AG04450 (cell line): ENCODE measurements at regions not wholly inside any gene's neighbourhood (a gene's known extent, or its start where the extent isn't known, plus 50 kb on each side); places are given as distances from the start of the nearest gene placed in this dataset.
"Not testable (repeated sequence)": the region's sequence is repeated elsewhere in the genome, so short reads cannot be mapped to it uniquely, and the experiment has no call there.

Source experiments
- CTCF ChIA-PET: fragments of 300-600, 350-600 bp; formaldehyde crosslinking; extraction: SDS; loops from one replicate; lab custom pipeline; 2022; ENCODE audit warnings: antibody characterized with exemption, inconsistent platforms; lab: Charles Lee
- POLR2A ChIA-PET: fragments of 350-600 bp; formaldehyde crosslinking; extraction: SDS; loops from one replicate; lab custom pipeline; 2021; ENCODE audit warnings: antibody characterized with exemption, inconsistent platforms; lab: Yijun Ruan, JAX
- DNase-seq: peaks from one replicate; pipeline ENCODE4 v3.0.0-alpha.2; 2011; ENCODE audit warnings: low read depth, low spot score
- H3K27ac ChIP-seq: one replicate; pipeline ENCODE4 v1.5.1; 2012; ENCODE audit warnings: low read depth, low read length, control low read depth
- H3K27me3 ChIP-seq: one replicate; pipeline ENCODE4 v1.6.0; 2012; ENCODE audit warnings: low read length; ENCODE audit not compliant: control insufficient read depth, insufficient read depth
- H3K4me3 ChIP-seq: 2 replicates; pipeline ENCODE4 v1.5.1; 2011; ENCODE audit warnings: mild to moderate bottlenecking, low read depth, low read length, control low read depth
- H3K9me3 ChIP-seq: 2 replicates; pipeline ENCODE4 v1.5.1; 2012; ENCODE audit warnings: low read length; ENCODE audit not compliant: control insufficient read depth, insufficient read depth
- TF ChIP-seq, protein P1 (sequence below): IDR thresholded peaks from 2 replicates; pipeline ENCODE4 v1.5.1; 2011; ENCODE audit warnings: low read depth, low read length, control low read depth, inconsistent platforms

GRCh38 chr5:178063277-178063676 lies 50.1 kb upstream of the N4BP3 start:
- H3K27ac ChIP-seq: no peak overlapping the region
- ChIA-PET POLR2A (no interaction called here), CTCF (interaction anchor here (1.2 to 1.3 kb wide), 2 partner anchors 11 to 117 kb away, joined by 4 to 8 read pairs; no protein-coding TSS in a partner anchor)
- TF ChIP-seq, protein P1, sequence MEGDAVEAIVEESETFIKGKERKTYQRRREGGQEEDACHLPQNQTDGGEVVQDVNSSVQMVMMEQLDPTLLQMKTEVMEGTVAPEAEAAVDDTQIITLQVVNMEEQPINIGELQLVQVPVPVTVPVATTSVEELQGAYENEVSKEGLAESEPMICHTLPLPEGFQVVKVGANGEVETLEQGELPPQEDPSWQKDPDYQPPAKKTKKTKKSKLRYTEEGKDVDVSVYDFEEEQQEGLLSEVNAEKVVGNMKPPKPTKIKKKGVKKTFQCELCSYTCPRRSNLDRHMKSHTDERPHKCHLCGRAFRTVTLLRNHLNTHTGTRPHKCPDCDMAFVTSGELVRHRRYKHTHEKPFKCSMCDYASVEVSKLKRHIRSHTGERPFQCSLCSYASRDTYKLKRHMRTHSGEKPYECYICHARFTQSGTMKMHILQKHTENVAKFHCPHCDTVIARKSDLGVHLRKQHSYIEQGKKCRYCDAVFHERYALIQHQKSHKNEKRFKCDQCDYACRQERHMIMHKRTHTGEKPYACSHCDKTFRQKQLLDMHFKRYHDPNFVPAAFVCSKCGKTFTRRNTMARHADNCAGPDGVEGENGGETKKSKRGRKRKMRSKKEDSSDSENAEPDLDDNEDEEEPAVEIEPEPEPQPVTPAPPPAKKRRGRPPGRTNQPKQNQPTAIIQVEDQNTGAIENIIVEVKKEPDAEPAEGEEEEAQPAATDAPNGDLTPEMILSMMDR: no peak
- H3K4me3 ChIP-seq: no peak overlapping the region
- no peaks in the 10 kb centered on the region for H3K9me3 ChIP-seq
- DNase-seq: no peak
- H3K27me3 ChIP-seq: peaks cover 16% of the 10 kb centered on the region

DNA sequence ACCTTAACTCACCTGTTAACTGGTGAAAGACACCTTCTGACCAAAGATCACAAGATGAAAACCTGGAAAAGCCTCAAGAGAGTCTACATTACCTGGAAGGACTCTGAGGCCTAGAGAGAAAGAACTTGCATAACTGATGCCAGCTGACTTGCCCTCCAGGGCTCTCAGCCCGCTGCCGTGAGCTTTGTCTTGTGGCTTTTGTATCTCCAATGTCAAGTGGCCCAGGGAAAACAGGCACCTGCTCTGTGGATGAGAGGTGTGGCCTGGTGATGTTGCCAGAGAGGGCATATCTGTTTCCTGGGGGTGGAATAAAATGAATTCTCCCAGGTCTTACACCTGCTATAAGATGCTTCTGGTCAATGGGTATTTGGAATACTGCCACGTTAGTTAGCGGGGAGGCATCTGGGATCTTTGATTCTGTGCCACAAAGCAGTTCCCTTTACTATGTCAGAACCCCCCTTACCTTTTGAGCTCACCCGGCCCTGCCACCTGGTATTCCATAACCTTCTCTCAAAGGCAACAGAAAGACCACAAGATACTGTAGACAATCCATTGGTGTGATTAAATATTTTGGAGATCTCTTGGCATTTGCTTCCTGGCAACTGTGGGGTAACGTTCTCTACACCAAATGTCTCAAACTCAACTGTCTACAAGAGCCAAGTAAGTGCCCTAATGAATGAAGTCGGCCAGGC lies 54.9 kb upstream of the N4BP3 start:
- CTCF ChIA-PET: interaction anchor here (0.5 kb wide), 1 partner anchor 17 kb away, joined by 3 read pairs; no protein-coding TSS in a partner anchor
- Histone ChIP-seq H3K9me3 (peaks cover 3% of the 10 kb centered on the region; the same call in 1 of the 2 replicates), H3K27me3 (peaks cover 15% of the 10 kb centered on the region), H3K4me3 (no peak overlapping the region), H3K27ac (no peak overlapping the region)
- POLR2A ChIA-PET: no interaction called here
- no peak for DNase-seq
- TF ChIP-seq, protein P1: no peak

- Histone ChIP-seq H3K9me3 (peaks cover 3% of the 10 kb centered on the region; the same call in 1 of the 2 replicates), H3K27me3 (peaks cover 15% of the 10 kb centered on the region), H3K4me3 (no peak overlapping the region), H3K27ac (no peak overlapping the region)
- no peak for DNase-seq
- ChIA-PET POLR2A (no interaction called here), CTCF (interaction anchor here (0.5 kb wide), 1 partner anchor 18 kb away, joined by 3 read pairs; no protein-coding TSS in a partner anchor)
- TF ChIP-seq, protein P1: no peak
Observed at GRCh38 chr5:178057839-178058238, 55.5 kb upstream of the N4BP3 start.

DNA sequence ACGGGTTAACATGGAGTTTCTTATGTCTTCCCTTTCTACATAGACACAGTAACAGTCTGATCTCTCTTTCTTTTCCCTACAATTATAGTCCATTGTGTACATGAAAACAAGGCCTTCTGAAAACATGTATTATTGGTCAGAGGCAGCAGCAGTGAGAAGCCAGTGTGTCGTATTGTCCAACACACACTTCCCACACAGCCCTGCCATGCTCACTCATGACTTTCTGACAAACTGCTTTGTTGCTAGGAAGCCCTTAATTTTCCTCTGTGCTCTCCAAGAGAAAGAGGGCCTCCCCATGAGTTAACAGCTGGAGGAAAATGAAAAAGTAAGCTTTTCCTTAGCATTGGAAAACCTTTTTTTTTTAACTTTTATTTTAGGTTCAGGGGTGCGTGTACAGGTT lies 56.4 kb upstream of the N4BP3 start:
- H3K9me3 ChIP-seq: peaks cover 3% of the 10 kb centered on the region; the same call in 1 of the 2 replicates
- H3K27ac ChIP-seq: no peak overlapping the region
- no peak for DNase-seq
- H3K27me3 ChIP-seq: peaks cover 12% of the 10 kb centered on the region
- no peak overlapping the region for H3K4me3 ChIP-seq
- ChIA-PET POLR2A (no interaction called here), CTCF (no interaction called here)
- TF ChIP-seq, protein P1: no peak

DNA sequence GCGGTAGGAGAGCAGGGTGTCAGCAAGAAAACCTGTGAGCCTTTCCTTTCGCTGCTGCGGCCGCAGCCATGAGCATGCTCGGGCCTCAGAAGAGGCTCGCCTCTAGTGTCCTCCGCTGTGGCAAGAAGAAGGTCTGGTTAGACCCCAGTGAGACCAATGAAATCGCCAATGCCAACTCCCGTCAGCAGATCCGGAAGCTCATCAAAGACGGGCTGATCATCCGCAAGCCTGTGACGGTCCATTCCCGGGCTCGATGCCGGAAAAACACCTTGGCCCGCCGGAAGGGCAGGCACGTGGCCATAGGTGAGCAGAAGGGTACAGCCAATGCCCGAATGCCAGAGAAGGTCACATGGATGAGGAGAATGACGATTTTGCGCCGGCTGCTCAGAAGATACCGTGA lies 57.8 kb upstream of the N4BP3 start:
- POLR2A ChIA-PET, H3K27me3 ChIP-seq, CTCF ChIA-PET, H3K9me3 ChIP-seq, DNase-seq, H3K4me3 ChIP-seq, H3K27ac ChIP-seq: not testable (repeated sequence)

DNA sequence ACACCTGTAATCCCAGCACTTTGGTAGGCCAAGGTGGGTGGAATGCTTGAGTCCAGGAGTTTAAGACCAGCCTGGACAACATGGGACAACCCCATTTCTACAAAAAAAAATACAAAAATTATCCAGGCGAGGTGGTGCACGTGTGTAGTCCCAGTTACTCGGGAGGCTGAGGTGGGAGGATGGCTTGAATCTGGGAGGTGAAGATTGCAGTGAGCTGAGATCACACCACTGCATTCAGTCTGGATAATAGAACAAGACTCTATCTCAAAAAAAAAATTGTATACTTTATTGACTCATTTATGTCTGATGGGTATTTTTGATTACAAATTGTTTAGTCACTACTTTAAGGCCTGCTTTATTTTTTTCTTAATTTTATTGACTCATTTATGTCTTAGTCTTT lies 56.0 kb upstream of the PROP1 start:
- H3K27ac ChIP-seq, POLR2A ChIA-PET, DNase-seq, H3K9me3 ChIP-seq, H3K27me3 ChIP-seq, H3K4me3 ChIP-seq, CTCF ChIA-PET: not testable (repeated sequence)

DNA sequence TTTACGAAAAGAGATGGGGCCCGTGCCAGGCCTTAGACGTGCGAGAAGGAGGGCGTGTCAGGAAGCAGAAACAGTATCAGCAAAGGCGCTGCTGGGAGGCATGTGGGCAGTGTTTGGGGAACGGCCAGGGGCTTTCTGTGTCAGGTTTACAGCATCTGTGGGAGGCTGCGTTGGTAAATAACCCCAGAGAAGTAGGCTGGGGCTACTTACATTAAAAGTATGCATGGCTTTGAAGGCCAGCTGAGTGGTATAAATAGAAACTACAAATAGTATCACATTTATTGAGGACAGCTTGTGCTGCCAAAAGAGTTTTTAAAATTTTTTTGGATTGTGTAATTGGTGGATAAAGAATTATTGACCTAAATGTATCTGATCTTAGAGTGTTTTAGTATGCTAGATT lies 54.8 kb upstream of the PROP1 start:
- not testable (repeated sequence) for H3K27me3 ChIP-seq, H3K9me3 ChIP-seq

DNA sequence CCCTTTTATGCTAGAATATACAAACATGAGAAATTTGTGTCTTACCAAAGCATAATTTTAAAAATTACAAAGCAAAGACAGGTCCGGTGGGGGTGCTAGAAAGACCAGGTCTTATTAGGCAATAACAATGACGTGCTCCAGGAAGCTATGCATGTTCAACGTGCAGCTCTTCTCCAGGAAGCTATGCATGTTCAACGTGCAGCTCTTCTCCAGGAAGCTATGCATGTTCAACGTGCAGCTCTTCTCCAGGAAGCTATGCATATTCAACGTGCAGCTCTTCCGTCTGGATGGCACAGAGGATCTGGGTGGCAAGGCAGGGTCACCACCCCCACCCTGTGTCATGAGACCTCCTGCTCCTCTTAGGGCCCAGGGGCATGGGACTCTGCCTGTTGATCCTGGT lies 51.9 kb upstream of the PROP1 start:
- H3K4me3 ChIP-seq, H3K27me3 ChIP-seq, POLR2A ChIA-PET, CTCF ChIA-PET, H3K27ac ChIP-seq, DNase-seq, H3K9me3 ChIP-seq: not testable (repeated sequence)

More for the DNA sequence above, 54.8 kb upstream of the PROP1 start:
- CTCF ChIA-PET, H3K4me3 ChIP-seq, POLR2A ChIA-PET, DNase-seq, H3K27ac ChIP-seq: not testable (repeated sequence)
